ENCODE measurements at regions not wholly inside any gene's neighbourhood (a gene's known extent, or its start where the extent isn't known, plus 50 kb on each side); places are given as distances from the start of the nearest gene placed in this dataset.

- DNase-seq (ENCODE audit: low read depth in 2 of 2), result no peak
Measured at GRCh38 chr5:82363524-82363923, 85.4 kb upstream of the RPS23 start.

- no peak for DNase-seq (ENCODE audit: low read depth in 2 of 2)
Measured at GRCh38 chr5:82362636-82363035, 84.5 kb upstream of the RPS23 start.

GRCh38 chr5:82360022-82360421, 81.9 kb upstream of the RPS23 start:
- DNase-seq (ENCODE audit: low read depth in 2 of 2), result no peak

- DNase-seq (ENCODE audit: low read depth in 2 of 2), result no peak
Measured at GRCh38 chr5:82359272-82359671, 81.1 kb upstream of the RPS23 start.

GRCh38 chr5:82358457-82358856, 80.3 kb upstream of the RPS23 start:
- DNase-seq (ENCODE audit: low read depth in 2 of 2), result peak in 1 of 2 experiments; percentile 49

- DNase-seq (ENCODE audit: low read depth in 2 of 2), result peak in 1 of 2 experiments; percentile 71
Measured at GRCh38 chr5:82356808-82357671, 78.9 kb upstream of the RPS23 start.

GRCh38 chr5:82356021-82356420, 77.9 kb upstream of the RPS23 start:
- DNase-seq (ENCODE audit: low read depth in 2 of 2), result no peak

GRCh38 chr5:82355496-82355895, 77.3 kb upstream of the RPS23 start:
- DNase-seq (ENCODE audit: low read depth in 2 of 2), result no peak

- DNase-seq (ENCODE audit: low read depth in 2 of 2), result no peak
Measured at GRCh38 chr5:82355053-82355452, 76.9 kb upstream of the RPS23 start.

GRCh38 chr5:82354543-82354942, 76.4 kb upstream of the RPS23 start:
- no peak for DNase-seq (ENCODE audit: low read depth in 2 of 2)

- DNase-seq (ENCODE audit: low read depth in 2 of 2), result no peak
Measured at GRCh38 chr5:82353522-82353921, 75.4 kb upstream of the RPS23 start.

- DNase-seq (ENCODE audit: low read depth in 2 of 2), result no peak
Measured at GRCh38 chr5:82352146-82352791, 74.1 kb upstream of the RPS23 start.

- no peak for DNase-seq (ENCODE audit: low read depth in 2 of 2)
Measured at GRCh38 chr5:82351754-82352145, 73.6 kb upstream of the RPS23 start.

- no peak for DNase-seq (ENCODE audit: low read depth in 2 of 2)
Measured at GRCh38 chr5:82351297-82351696, 73.1 kb upstream of the RPS23 start.

GRCh38 chr5:82349652-82350051, 71.5 kb upstream of the RPS23 start:
- no peak for DNase-seq (ENCODE audit: low read depth in 2 of 2)

- no peak for DNase-seq (ENCODE audit: low read depth in 2 of 2)
Measured at GRCh38 chr5:82348784-82349425, 70.8 kb upstream of the RPS23 start.

GRCh38 chr5:82347201-82347865, 69.2 kb upstream of the RPS23 start:
- no peak for DNase-seq (ENCODE audit: low read depth in 2 of 2)

- no peak for DNase-seq (ENCODE audit: low read depth in 2 of 2)
Measured at GRCh38 chr5:82346399-82347165, 68.4 kb upstream of the RPS23 start.

- DNase-seq (ENCODE audit: low read depth in 2 of 2), result no peak
Measured at GRCh38 chr5:82345108-82345507, 67.0 kb upstream of the RPS23 start.

GRCh38 chr5:82341325-82341724, 63.2 kb upstream of the RPS23 start:
- DNase-seq (ENCODE audit: low read depth in 2 of 2), result no peak

GRCh38 chr5:82340799-82341198, 62.6 kb upstream of the RPS23 start:
- no peak for DNase-seq (ENCODE audit: low read depth in 2 of 2)
